Gastroesophageal sphincter (tissue), 4 donors: ENCODE measurements at regions not wholly inside any gene's neighbourhood (a gene's known extent, or its start where the extent isn't known, plus 50 kb on each side); places are given as distances from the start of the nearest gene placed in this dataset.

Experiments used
- ATAC-seq: fragments of 150-250 bp; one replicate; pipeline ENCODE4 v1.9.1; 2016; ENCODE audit warnings: mild to moderate bottlenecking, moderate library complexity
- H3K27ac ChIP-seq, 4 donors: fragments of 200-600 bp; sonication (generic) in 3 of 4; 1 replicate in 3 of 4; 2 replicates in 1 of 4; pipeline ENCODE4 v1.5.1; 2016 to 2019
- H3K27me3 ChIP-seq: fragments of 200-600 bp; sonication (generic); one replicate; pipeline ENCODE4 v1.5.1; 2019
- H3K36me3 ChIP-seq, 2 donors: fragments of 200-600 bp; sonication (generic); one replicate each; pipeline ENCODE4 v1.5.1; 2019; ENCODE audit warnings: control low read depth in 1 of 2
- H3K4me1 ChIP-seq, 3 donors: fragments of 200-600 bp; sonication (generic); 1 replicate in 2 of 3; 2 replicates in 1 of 3; pipeline ENCODE4 v1.5.1; 2016 to 2019; ENCODE audit warnings: control low read depth in 2 of 3
- H3K4me3 ChIP-seq, 2 donors: fragments of 200-600 bp; sonication (generic); one replicate each; pipeline ENCODE4 v1.5.1; 2019; ENCODE audit warnings: mild to moderate bottlenecking in 1 of 2, moderate library complexity in 1 of 2
- H3K9me3 ChIP-seq, 3 donors: fragments of 200-600 bp; sonication (generic); one replicate each; pipeline ENCODE4 v1.5.1; 2017 to 2019; ENCODE audit warnings: control low read depth in 2 of 3
- CTCF ChIP-seq, 4 experiments: fragments of 200-600 bp in 2 of 4; fragments of 450-650 bp in 2 of 4; sonication (generic) in 1 of 4; IDR thresholded peaks; one replicate each; pipeline ENCODE4 v1.5.1; 2017 to 2019; ENCODE audit warnings: antibody characterized with exemption in 4 of 4, mild to moderate bottlenecking in 2 of 4, moderate library complexity in 2 of 4
- EP300 ChIP-seq: sonication (generic); formaldehyde crosslinking; IDR thresholded peaks from one replicate; pipeline ENCODE4 v1.6.1; 2017; ENCODE audit warnings: antibody characterized with exemption, mild to moderate bottlenecking
- POLR2A ChIP-seq, 2 donors: fragments of 450-650 bp; IDR thresholded peaks; one replicate each; pipeline ENCODE4 v1.6.1; 2017; ENCODE audit warnings: antibody characterized with exemption in 2 of 2, mild to moderate bottlenecking in 2 of 2, moderate library complexity in 1 of 2
- POLR2AphosphoS5 ChIP-seq: sonication (generic); formaldehyde crosslinking; IDR thresholded peaks from one replicate; pipeline ENCODE4 v1.6.1; 2017; ENCODE audit warnings: antibody characterized with exemption
- WGBS, 2 donors: methylation state at CpG; one replicate each; pipeline ENCODE4 v1.1.5; 2018; ENCODE audit warnings: low coverage in 1 of 2; 5-methylcytosine and 5-hydroxymethylcytosine counted together
- small RNA-seq, 4 donors: library from RNA; depleted of rRNA; stranded (forward); fragments of <200 nt; gene quantifications; one replicate each; pipeline ENCODE3, GENCODE V24; 2016

GRCh38 chr13:73129023-73129422 is 70.2 kb downstream of the KLF5 start:
- Histone ChIP-seq H3K27me3 (no peaks in the 10 kb centered on the region), H3K4me3 (no peak overlapping the region), H3K4me1 (no peaks in the 10 kb centered on the region), H3K36me3 (no peaks in the 10 kb centered on the region), H3K9me3 (no peaks in the 10 kb centered on the region), H3K27ac (no peak overlapping the region)
- 47 to 100% methylated on average over 2 to 5 of the region's 6 CpGs for WGBS, 2 donors
- ATAC-seq: no peak
- no peak for TF ChIP-seq POLR2AphosphoS5
- TF ChIP-seq POLR2A (IDR thresholded peaks at IDR 0.05): no peak
- TF ChIP-seq CTCF (IDR thresholded peaks at IDR 0.05): no peak
- no peak for TF ChIP-seq EP300

Small RNA genes in the stretch of these regions (small RNA-seq; reads per million reads assigned to genes)
- gene AL162376.1 (0 reads per million in 4 donors), gene RNU4-10P (0 to 0.18 (median 0) reads per million in 4 donors), gene RNY1P8 (0 reads per million in 4 donors)
